Parathyroid adenoma (tissue), 2 donors: ENCODE measurements at regions not wholly inside any gene's neighbourhood (a gene's known extent, or its start where the extent isn't known, plus 50 kb on each side); places are given as distances from the start of the nearest gene placed in this dataset.

Source experiments
- H2AFZ ChIP-seq: fragments of 300-600 bp; sonication (generic); one replicate; pipeline ENCODE4 v1.7.0; 2017; ENCODE audit warnings: antibody characterized with exemption, mild to moderate bottlenecking
- H3K27ac ChIP-seq: fragments of 300-600 bp; sonication (generic); one replicate; pipeline ENCODE4 v1.7.0; 2017
- H3K27me3 ChIP-seq: fragments of 300-600 bp; sonication (generic); one replicate; pipeline ENCODE4 v1.7.0; 2017; ENCODE audit warnings: low read length; ENCODE audit not compliant: control insufficient read depth, insufficient read depth
- H3K36me3 ChIP-seq: fragments of 300-600 bp; sonication (generic); one replicate; pipeline ENCODE4 v1.7.0; 2017; ENCODE audit warnings: low read length; ENCODE audit not compliant: control insufficient read depth, insufficient read depth
- H3K4me1 ChIP-seq: fragments of 300-600 bp; sonication (generic); one replicate; pipeline ENCODE4 v1.7.0; 2017; ENCODE audit warnings: control low read depth
- H3K4me2 ChIP-seq: fragments of 300-600 bp; sonication (generic); one replicate; pipeline ENCODE4 v1.7.0; 2017; ENCODE audit warnings: low read length
- H3K4me3 ChIP-seq: fragments of 300-600 bp; sonication (generic); one replicate; pipeline ENCODE4 v1.7.0; 2017; ENCODE audit warnings: low read depth, low read length
- H3K79me2 ChIP-seq: fragments of 300-600 bp; sonication (generic); one replicate; pipeline ENCODE4 v1.7.0; 2017; ENCODE audit warnings: control low read depth
- H3K9ac ChIP-seq: fragments of 300-600 bp; sonication (generic); one replicate; pipeline ENCODE4 v1.7.0; 2017; ENCODE audit warnings: mild to moderate bottlenecking
- H3K9me3 ChIP-seq: fragments of 300-600 bp; sonication (generic); one replicate; pipeline ENCODE4 v1.7.0; 2017; ENCODE audit warnings: low read length; ENCODE audit not compliant: control insufficient read depth
- CTCF ChIP-seq: fragments of 300-600 bp; sonication (generic); IDR thresholded peaks from one replicate; pipeline ENCODE4 v1.7.0; 2017; ENCODE audit warnings: antibody characterized with exemption, mild to moderate bottlenecking
- donor health status: primary hyperparathyroidism.

DNA sequence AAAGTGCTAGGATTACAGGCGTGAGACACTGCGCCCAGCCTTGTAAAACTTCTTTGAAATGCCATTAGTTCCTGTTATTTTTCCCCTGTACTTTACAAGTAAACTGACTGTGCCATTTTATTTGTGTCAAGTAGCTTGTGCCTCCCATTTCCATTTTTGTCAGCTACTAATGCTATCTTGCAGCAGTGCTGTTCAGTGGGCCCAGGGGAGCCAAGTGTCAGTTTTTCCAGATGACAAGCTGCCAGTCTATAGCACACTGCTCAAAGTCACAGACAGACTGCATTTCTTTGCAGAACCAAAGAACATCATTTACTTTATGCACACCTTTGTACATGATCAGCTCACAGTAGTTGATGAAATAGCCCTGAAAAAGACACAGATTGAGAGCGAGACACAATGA lies 901.3 kb upstream of the CDH2 start:
- no peaks in the 10 kb centered on the region for H3K9me3 ChIP-seq
- no peaks in the 10 kb centered on the region for H3K36me3 ChIP-seq
- no peak overlapping the region for H3K9ac ChIP-seq
- H3K4me3 ChIP-seq = no peak overlapping the region
- no peak overlapping the region for H3K4me2 ChIP-seq
- no peaks in the 10 kb centered on the region for H3K27me3 ChIP-seq
- H3K79me2 ChIP-seq = no peaks in the 10 kb centered on the region
- H3K4me1 ChIP-seq = no peaks in the 10 kb centered on the region
- H3K27ac ChIP-seq = no peak overlapping the region
- H2AFZ ChIP-seq = no peak overlapping the region
- no peak for TF ChIP-seq CTCF

DNA sequence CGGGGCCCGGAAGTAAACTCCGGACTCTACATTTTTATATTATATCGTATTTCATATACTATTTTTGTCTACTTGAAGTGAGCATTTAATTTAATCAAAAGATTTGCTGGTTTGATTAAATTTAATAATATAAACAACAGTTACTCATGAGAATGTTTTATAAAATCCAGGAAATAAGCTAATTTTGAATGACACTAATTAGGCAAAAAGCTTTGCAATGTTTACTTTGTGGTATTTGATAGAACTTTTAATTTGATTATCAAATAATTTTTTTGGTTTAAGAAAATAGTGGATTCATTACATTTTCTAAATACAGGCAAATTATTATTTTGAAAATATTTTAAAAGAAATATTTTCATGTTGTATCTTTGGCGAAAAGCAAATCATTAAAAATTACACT lies 900.4 kb upstream of the CDH2 start:
- Histone ChIP-seq H3K79me2 (no peaks in the 10 kb centered on the region), H3K9ac (no peak overlapping the region), H2AFZ (no peak overlapping the region), H3K4me1 (no peaks in the 10 kb centered on the region), H3K4me2 (no peak overlapping the region), H3K27ac (no peak overlapping the region), H3K9me3 (no peaks in the 10 kb centered on the region), H3K27me3 (no peaks in the 10 kb centered on the region), H3K4me3 (no peak overlapping the region), H3K36me3 (no peaks in the 10 kb centered on the region)
- TF ChIP-seq CTCF = no peak

DNA sequence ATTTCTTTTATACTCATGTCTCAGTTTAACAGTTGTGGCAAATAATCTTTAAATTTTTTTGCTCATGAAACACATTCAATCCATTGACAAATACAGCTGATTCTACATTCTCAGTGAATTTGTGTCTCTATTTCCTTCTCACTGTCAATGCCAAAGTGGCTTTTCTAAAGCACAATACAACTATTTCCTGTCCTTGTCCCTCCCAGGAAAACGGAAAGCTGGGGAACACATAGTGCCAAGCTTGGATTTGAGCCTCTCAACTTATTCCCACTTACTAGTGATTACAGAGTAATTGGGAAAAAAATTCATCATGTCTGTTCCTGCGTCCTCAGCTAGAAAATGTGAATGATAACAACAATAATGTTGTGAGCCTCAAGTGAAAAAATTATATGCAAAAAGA lies 899.7 kb upstream of the CDH2 start:
- H3K4me2 ChIP-seq = no peak overlapping the region
- H3K79me2 ChIP-seq = no peaks in the 10 kb centered on the region
- no peaks in the 10 kb centered on the region for H3K4me1 ChIP-seq
- no peak overlapping the region for H3K4me3 ChIP-seq
- H3K9ac ChIP-seq = no peak overlapping the region
- no peaks in the 10 kb centered on the region for H3K9me3 ChIP-seq
- no peak overlapping the region for H3K27ac ChIP-seq
- H3K36me3 ChIP-seq = no peaks in the 10 kb centered on the region
- H2AFZ ChIP-seq = no peak overlapping the region
- TF ChIP-seq CTCF = no peak
- no peaks in the 10 kb centered on the region for H3K27me3 ChIP-seq

DNA sequence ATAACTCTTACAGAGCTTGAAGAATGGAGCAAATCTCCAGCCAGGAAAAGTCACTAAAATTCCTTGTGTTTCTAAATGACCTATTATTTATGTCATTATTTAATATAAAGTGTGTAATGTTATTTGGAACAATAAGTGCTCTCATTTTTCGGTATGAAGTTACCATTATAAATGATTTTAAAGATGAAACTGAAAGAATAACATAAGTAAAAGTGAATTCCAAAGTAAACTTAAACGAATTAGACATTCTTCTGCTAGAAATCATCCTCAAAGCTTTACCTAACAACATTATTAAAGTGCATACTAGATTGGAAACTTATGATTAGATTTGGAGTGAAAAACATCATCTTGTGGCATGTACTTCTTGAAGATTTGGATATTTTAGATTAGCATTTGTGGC lies 897.2 kb upstream of the CDH2 start:
- H3K36me3 ChIP-seq = no peaks in the 10 kb centered on the region
- no peak for TF ChIP-seq CTCF
- H2AFZ ChIP-seq = no peak overlapping the region
- H3K27ac ChIP-seq = no peak overlapping the region
- no peaks in the 10 kb centered on the region for H3K27me3 ChIP-seq
- no peaks in the 10 kb centered on the region for H3K9me3 ChIP-seq
- no peaks in the 10 kb centered on the region for H3K79me2 ChIP-seq
- H3K4me3 ChIP-seq = no peak overlapping the region
- H3K4me1 ChIP-seq = no peaks in the 10 kb centered on the region
- H3K9ac ChIP-seq = no peak overlapping the region
- H3K4me2 ChIP-seq = no peak overlapping the region

GRCh38 chr18:29071869-29072268 lies 894.9 kb upstream of the CDH2 start:
- Histone ChIP-seq H3K4me3 (no peak overlapping the region), H3K27me3 (no peaks in the 10 kb centered on the region), H2AFZ (no peak overlapping the region), H3K27ac (no peak overlapping the region), H3K4me2 (no peak overlapping the region), H3K79me2 (no peaks in the 10 kb centered on the region), H3K9me3 (no peaks in the 10 kb centered on the region), H3K36me3 (no peaks in the 10 kb centered on the region), H3K4me1 (no peaks in the 10 kb centered on the region), H3K9ac (no peak overlapping the region)
- TF ChIP-seq CTCF = no peak
